Hepatocyte (in vitro differentiated cells): ENCODE measurements at regions not wholly inside any gene's neighbourhood (a gene's known extent, or its start where the extent isn't known, plus 50 kb on each side); places are given as distances from the start of the nearest gene placed in this dataset.

Source experiments
- CTCF ChIP-seq: fragments of 200-600 bp; sonication (generic); IDR thresholded peaks from 2 replicates; pipeline ENCODE4 v1.5.1; 2016; ENCODE audit warnings: antibody characterized with exemption, mild to moderate bottlenecking; ENCODE audit not compliant: poor library complexity
- EZH2 ChIP-seq: fragments of 200-600 bp; sonication (generic); IDR thresholded peaks from 2 replicates; pipeline ENCODE4 v1.6.1; 2016; ENCODE audit warnings: antibody characterized with exemption, mild to moderate bottlenecking, borderline replicate concordance

- TF ChIP-seq CTCF (no peak), EZH2 (no peak)
Observed at GRCh38 chr7:80587538-80587937, 50.9 kb upstream of the CD36 start.
